T-helper 2 cell (primary cell): ENCODE measurements at regions not wholly inside any gene's neighbourhood (a gene's known extent, or its start where the extent isn't known, plus 50 kb on each side); places are given as distances from the start of the nearest gene placed in this dataset.
"Not testable (repeated sequence)": the region's sequence is repeated elsewhere in the genome, so short reads cannot be mapped to it uniquely, and the experiment has no call there.

Source experiments
- DNase-seq, 5 experiments: peaks; one replicate each; pipeline versions ENCODE4 v3.0.0 to v3.0.0-alpha.2; 2012 to 2022

GRCh38 chrX:40788698-40789097, 53.4 kb upstream of the MED14 start:
- DNase-seq: not testable (repeated sequence)

DNA sequence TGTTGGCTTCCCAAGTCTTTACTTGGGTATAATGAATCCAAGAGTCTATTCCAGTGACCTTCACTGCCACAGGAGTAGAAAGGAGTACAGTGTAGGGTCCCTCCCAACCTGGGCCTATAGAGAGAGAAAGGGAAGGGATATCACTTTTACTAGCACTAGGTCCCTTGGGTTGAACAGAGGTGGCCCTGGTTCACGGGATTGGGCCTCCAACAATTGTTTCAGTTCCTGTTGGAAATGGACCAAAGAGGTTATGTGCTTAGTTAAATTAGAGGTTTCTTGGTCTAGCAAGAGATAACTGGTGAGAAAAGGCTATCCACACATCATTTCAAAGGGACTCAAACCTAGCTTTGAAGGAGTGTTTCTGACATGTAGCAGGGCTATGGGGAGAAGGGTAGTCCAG, 57.1 kb upstream of the MED14 start:
- no peak for DNase-seq

GRCh38 chrX:40794829-40795130, 59.4 kb upstream of the MED14 start:
- not testable (repeated sequence) for DNase-seq

DNA sequence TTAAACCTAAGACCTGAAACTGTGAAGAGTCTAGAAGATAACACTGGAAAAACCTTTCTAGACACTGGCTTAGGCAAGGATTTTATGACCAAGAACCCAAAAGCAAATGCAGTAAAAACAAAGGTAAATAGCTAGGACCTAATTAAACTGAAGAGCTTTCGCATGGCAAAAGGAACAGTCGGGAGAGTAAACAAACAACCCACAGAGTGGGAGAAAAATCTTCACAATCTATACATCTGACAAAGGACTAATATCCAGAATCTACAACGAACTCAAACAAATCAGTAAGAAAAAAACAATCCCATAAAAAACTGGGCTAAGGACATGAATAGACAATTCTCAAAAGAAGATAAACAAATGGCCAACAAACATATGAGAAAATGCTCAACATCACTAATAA, 64.4 kb upstream of the MED14 start:
- not testable (repeated sequence) for DNase-seq

- DNase-seq: no peak
These were observed 70.1 kb upstream of the MED14 start for GRCh38 chrX:40805404-40805803.

DNA sequence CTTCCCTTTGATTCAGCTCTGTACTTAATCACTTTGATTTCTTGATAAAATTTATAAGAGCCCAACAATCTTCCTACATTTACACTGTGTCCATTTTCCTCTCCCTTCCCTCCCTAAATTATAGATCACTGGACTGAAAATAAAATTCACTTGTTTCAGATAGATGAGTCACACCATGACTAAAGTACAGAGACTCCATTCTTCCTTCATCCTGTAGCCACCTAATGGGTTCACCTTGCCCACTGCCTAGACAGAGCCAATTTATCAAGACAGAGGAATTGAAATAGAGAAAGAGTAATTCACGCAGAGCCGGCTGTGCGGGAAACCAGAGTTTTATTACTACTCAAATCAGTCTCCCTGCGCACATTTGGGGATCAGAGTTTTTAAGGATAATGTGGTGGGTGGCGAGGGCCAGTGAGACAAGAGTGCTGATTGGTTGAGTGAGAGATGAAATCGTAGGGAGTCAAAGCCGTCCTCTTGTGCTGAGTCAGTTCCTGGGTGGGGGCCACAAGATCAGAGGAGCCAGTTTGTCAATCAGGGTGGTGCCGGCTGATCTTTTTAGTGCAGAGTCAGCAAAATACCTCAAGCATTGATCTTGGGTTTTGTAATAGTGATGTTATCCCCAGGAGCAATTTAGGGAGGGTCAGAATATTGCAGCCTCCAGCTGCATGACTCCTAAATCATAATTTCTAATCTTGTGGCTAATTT, 71.3 kb upstream of the MED14 start:
- DNase-seq: no peak

DNA sequence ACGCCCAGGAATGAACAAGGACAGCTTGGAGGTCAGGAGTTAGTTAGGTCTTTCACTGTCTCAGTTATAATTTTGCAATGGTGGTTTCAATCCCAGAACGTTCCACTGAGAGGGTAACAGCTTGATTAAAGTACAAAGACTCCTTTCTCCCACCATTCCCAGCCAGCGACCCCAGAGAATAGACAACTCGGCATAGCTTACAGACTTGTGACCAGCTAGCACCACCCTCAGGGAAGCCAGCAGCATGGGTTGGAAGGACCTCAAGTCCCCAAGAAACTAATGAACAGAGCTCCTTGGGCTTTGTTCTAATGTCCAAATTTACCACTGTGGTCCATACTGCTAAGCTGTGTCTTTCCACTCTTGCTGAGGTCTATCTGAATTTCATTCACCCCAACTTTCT, 72.0 kb upstream of the MED14 start:
- DNase-seq: no peak

- DNase-seq: no peak
These were observed 72.9 kb upstream of the MED14 start for GRCh38 chrX:40808203-40808602.

- no peak for DNase-seq
These were observed 73.9 kb upstream of the MED14 start for GRCh38 chrX:40809210-40809609.

GRCh38 chrX:40815045-40815444, 79.7 kb upstream of the MED14 start:
- DNase-seq: not testable (repeated sequence)

DNA sequence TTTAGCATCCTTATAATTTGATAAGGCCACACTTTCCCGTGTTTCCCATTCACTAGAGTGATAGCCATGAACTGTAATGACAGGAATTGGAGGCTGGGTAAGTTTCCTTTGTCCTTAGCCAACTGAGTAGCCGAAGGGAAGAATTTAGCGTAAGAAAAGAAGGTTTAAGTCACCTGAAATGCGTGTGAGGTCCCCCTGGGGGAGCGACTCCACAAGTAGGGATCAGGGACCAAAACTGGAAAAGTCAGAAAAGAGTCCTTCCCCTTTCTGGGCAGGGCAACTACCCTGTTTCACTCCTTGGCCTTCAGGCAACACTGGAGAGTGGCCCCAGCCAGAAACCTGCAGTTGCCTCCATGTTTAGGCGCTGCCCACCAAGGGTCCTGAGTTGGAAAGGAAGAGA, 81.6 kb upstream of the MED14 start:
- no peak for DNase-seq

DNA sequence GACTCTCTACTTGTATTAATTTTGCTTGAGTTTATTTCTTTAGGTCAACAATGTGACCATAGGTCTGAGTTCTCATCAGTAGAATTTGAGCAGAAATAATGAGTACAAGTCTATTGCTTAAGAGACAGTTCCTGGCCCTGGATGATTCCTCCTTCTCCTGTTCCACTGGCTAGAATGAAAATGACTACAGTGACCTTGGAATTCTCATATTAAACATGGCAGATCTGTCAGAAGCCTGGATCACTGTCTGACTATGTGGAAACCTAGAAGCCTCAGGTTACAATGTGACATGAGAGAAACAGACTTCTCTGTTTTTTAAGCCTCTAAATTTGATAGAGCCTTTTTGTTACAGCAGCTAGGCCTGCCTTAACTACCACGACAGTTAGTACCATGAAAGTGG, 82.9 kb upstream of the MED14 start:
- DNase-seq: no peak

DNA sequence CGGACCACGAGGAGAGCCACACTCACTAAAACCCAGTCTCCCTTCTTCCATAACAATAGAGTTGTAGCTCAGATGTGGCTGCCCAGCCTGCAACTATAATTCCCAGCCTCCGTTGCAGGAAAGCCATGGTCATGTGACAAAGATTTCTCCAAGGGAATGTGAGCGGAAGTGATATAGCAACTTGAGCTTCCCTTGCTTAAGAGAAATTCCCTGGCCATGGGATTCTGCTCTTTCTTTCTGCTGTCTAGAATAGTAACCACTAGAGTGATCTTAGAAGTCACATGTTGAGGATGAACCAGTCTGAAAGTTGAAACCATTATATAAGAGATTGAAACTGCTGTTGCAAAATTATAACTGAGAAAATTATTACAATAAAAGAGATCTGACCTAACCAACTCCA, 86.4 kb upstream of the MED14 start:
- no peak for DNase-seq

DNA sequence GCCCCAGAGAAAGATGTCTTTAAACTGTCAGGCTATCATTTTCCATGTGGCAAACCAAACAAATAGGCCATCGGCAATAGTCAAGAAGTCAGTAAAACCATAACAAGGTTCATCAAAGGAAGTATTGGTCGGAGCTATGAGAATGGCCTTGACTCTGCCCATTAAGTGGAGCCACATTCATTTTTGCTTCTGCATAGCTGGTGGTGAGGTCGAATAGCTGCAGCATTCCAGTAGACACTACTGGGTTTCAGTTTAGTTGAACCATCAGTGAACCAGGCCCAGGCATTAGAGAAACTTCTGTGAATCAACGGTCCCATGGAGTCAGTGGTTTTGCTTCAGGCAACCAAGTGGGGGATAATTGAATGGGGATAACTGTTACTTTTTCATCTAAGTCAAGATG, 92.0 kb upstream of the MED14 start:
- no peak for DNase-seq

DNA sequence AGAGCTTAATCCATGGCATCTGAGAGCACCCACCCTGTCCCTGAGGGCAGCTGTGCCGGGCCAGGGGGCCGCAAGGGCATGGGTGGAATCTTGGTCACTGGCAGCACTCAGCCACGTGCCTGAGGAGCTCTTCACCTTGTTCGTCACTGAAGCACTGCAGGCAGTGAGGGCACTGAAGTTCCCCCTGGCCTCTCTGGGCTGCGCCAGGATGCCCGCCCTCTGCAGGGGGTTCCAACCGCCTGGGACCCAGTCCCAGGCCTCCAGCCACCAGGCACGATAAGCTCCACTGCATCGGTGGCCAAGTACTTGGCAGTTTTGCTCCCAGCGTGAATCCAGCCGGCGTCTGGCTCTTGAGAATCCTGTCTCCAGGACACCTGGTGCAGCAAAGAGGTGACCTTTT, 96.4 kb upstream of the MED14 start:
- no peak for DNase-seq

GRCh38 chrX:40832723-40833122, 97.4 kb upstream of the MED14 start:
- no peak for DNase-seq

GRCh38 chrX:40834225-40834624, 98.9 kb upstream of the MED14 start:
- DNase-seq: no peak

DNA sequence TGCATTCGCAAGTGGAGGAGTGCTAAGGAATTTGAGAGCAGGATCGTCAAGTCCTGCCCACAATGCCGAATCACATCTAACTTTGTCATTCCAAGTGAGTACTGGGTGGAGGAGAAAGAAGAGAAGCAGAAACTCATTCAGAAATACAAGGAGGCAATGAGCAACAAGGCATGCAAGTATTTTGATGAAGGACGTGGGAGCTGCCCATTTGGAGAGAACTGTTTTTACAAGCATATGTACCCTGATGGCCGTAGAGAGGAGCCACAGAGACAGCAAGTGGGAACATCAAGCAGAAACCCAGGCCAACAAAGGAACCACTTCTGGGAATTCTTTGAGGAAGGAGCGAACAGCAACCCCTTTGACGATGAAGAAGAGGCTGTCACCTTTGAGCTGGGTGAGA, 100.2 kb upstream of the MED14 start:
- no peak for DNase-seq

DNA sequence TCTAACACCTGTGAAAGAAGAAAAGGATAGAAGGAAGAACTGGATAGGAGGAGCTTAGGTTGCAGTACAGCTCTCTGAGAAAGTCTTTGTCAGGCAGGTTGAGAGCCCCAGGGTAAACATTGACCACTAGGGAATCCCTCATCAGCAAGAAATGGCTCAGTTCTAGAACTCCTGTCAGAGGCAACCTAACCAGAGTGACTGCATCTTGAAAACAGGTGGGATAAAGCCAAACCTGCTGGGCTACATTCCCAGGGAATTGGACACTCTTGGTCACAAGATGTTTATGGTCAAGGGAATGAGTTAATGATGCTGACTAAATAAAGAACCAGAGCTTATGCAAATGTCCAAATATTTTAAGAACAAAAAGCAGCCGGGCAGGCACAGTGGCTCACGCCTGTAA, 108.3 kb upstream of the MED14 start:
- DNase-seq: no peak

GRCh38 chrX:40844471-40844870, 109.1 kb upstream of the MED14 start:
- DNase-seq: no peak

- no peak for DNase-seq
These were observed 110.1 kb upstream of the MED14 start for GRCh38 chrX:40845331-40845911.

DNA sequence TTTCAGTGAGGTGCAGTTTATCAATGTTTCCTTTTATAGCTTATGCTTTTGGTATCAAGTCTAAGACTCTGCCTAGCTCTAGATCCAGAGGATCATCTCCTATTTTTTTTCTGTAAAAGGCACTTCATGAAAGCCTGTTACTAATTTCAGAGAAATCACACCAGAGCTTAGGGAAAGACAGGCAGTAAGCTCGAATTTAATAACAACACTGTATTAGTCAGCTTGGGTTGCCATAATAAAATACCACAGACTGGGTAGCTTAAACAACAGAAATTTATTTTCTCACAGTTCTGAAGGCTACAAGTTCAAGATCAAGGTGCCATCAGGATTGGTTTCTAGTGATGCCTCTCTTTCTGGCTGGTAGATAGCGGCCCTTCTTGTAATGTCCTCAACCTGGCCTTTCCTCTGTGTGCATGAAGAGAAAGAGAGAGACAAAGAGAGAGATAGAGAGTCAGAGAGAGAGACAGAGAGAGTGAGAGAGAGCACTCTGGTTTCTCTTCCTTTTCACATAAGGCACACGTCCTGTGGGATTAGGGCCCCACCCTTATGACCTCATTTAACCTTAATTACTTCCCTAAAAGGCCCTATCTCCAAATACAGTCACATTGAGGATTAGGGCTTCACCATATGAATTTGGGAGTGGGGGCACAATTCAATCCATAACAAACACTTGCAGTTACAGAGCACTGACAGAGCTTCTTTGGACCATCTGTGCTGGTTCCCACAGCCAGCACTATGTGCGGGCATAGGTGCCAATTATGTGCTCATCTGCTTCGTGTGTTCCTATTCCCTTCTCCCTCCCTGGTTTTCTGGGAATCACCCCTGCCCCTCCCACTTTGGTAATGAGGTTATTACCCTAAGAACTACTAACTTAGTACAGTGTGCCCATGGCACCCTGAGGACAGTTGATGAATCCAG, 114.8 kb upstream of the MED14 start:
- no peak for DNase-seq

GRCh38 chrX:40852586-40852985, 117.2 kb upstream of the MED14 start:
- DNase-seq: no peak
